ENCODE measurements at regions not wholly inside any gene's neighbourhood (a gene's known extent, or its start where the extent isn't known, plus 50 kb on each side); places are given as distances from the start of the nearest gene placed in this dataset.

DNA sequence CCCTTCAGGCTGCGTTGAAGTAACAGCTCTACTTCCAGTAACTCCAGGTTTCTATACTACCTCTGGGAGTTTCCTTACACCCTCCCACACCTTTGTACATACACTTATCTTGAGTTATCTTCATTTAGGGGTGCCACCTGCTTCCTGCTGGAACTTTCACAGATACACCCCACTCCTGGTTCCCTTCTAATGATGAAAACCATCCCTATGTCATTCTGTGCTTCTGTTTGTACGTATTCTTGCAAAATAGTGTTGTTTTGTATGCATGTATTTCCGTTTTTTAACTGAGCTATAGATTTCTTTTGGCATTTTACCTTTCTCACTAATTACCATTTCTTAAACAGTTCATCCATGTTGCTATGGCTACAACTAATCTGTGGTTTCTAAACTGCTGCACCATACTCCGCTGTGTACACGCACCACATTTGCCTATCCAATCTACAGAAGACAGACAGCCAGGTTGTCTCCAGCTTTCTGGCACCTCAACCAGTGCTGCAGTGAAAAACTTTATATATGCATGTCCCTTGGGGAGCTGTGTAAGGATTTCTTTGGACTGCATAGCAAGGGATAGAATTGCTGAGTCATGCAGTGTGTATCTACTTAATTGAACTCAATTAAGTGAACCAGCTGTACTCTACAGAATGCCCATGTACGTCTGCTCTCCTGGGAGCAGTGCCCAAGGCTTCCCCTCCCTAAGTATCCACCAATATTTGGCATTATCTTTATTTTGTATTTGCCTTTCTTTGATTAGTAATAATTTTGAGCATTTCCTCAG is 61.4 kb upstream of the ST8SIA2 start:
- H3F3A ChIP-seq (ENCODE audit: low read depth) = peaks cover 14% of the 10 kb centered on the region
- no peak overlapping the region for H3K4me2 ChIP-seq
- peaks cover 6% of the 10 kb centered on the region for H3K9me3 ChIP-seq (ENCODE audit: low read depth)
- no peaks in the 10 kb centered on the region for H3K36me3 ChIP-seq
- H3K9ac ChIP-seq = no peak overlapping the region
- peaks cover 13% of the 10 kb centered on the region for H3K4me1 ChIP-seq
- Mint-ChIP-seq H3K4me1 (peaks cover 7% of the 10 kb centered on the region), H3K4me3 (no peak overlapping the region), H3K9me3 (peaks cover 11% of the 10 kb centered on the region), H3K27ac (no peak overlapping the region), H3K27me3 (ENCODE audit: insufficient read depth, low read depth) (peaks cover 2% of the 10 kb centered on the region), H3K36me3 (no peaks in the 10 kb centered on the region)
- no peak overlapping the region for H3K27ac ChIP-seq
- H2AFZ ChIP-seq (replicated peaks) = no peak overlapping the region
- no peaks in the 10 kb centered on the region for H3K27me3 ChIP-seq
- no peak for DNase-seq (ENCODE audit: low spot score)
- no peaks in the 10 kb centered on the region for H3K79me2 ChIP-seq (ENCODE audit: low read depth)
- H3K4me3 ChIP-seq = no peak overlapping the region
- TF ChIP-seq, protein P1, sequence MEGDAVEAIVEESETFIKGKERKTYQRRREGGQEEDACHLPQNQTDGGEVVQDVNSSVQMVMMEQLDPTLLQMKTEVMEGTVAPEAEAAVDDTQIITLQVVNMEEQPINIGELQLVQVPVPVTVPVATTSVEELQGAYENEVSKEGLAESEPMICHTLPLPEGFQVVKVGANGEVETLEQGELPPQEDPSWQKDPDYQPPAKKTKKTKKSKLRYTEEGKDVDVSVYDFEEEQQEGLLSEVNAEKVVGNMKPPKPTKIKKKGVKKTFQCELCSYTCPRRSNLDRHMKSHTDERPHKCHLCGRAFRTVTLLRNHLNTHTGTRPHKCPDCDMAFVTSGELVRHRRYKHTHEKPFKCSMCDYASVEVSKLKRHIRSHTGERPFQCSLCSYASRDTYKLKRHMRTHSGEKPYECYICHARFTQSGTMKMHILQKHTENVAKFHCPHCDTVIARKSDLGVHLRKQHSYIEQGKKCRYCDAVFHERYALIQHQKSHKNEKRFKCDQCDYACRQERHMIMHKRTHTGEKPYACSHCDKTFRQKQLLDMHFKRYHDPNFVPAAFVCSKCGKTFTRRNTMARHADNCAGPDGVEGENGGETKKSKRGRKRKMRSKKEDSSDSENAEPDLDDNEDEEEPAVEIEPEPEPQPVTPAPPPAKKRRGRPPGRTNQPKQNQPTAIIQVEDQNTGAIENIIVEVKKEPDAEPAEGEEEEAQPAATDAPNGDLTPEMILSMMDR (IDR thresholded peaks at IDR 0.05) = no peak
- TF ChIP-seq EZH2 (IDR thresholded peaks at IDR 0.05) = no peak
- H4K20me1 ChIP-seq (ENCODE audit: low read depth) = no peaks in the 10 kb centered on the region

DNA sequence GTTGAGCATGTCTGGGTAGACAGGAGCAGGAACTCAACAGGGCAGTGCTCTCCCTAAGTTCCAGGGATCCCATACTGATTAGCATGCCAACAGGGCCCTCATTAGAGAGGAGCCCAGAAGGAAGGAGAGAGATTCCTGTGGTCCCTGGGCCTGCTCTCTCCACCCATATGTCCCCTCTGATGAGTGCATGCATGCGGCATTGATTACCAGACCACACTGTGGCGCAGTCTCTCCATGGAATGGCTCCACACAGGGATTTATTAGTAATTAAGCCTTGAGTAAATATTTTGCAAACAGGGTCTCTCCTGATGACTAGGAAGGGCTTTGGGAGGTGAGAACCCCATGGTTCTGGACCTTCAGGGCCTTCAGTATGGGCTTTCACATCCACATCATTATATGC is 60.0 kb upstream of the ST8SIA2 start:
- Mint-ChIP-seq H3K27me3 (ENCODE audit: insufficient read depth, low read depth) (peaks cover 2% of the 10 kb centered on the region), H3K4me3 (no peak overlapping the region), H3K27ac (no peak overlapping the region), H3K36me3 (no peaks in the 10 kb centered on the region), H3K4me1 (peaks cover 3% of the 10 kb centered on the region), H3K9me3 (peaks cover 11% of the 10 kb centered on the region)
- no peaks in the 10 kb centered on the region for H3K4me1 ChIP-seq
- H4K20me1 ChIP-seq (ENCODE audit: low read depth) = no peaks in the 10 kb centered on the region
- no peaks in the 10 kb centered on the region for H3K27me3 ChIP-seq
- peaks cover 6% of the 10 kb centered on the region for H3K9me3 ChIP-seq (ENCODE audit: low read depth)
- H3K4me2 ChIP-seq = no peak overlapping the region
- H3K79me2 ChIP-seq (ENCODE audit: low read depth) = no peaks in the 10 kb centered on the region
- no peaks in the 10 kb centered on the region for H3F3A ChIP-seq (ENCODE audit: low read depth)
- H3K9ac ChIP-seq = no peak overlapping the region
- H3K27ac ChIP-seq = no peak overlapping the region
- no peak overlapping the region for H2AFZ ChIP-seq (replicated peaks)
- no peak overlapping the region for H3K4me3 ChIP-seq
- H3K36me3 ChIP-seq = no peaks in the 10 kb centered on the region
- TF ChIP-seq, protein P1 (IDR thresholded peaks at IDR 0.05) = no peak
- TF ChIP-seq EZH2 (IDR thresholded peaks at IDR 0.05) = no peak
- DNase-seq (ENCODE audit: low spot score) = no peak

DNA sequence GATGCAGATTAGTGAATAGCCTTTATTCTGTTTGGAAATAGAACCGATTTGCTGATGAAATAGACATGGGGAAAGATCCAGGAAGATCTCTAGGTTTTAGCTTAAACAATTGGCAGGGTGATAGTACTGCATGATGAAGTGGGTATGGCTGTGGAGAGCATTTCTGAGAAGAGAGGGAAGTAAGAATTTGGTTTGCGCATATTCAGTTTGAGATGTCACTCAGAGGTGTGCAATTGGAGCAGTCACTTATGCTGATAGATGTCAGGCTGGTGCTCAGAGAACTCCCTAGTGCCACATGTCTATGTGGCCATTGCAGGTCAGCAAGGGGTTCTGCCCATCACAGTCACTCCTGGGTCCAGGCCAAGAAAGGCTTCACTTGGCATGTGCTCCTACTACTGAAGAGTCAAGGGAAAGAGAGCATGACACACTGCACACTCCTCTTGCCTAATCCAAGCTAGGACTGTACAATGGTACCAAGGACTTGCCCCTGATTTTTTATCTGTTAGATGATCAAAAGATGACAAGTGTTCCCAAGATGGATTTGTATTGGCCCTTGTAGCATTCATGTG is 57.2 kb upstream of the ST8SIA2 start:
- H3K4me1 ChIP-seq = no peaks in the 10 kb centered on the region
- no peaks in the 10 kb centered on the region for H3K36me3 ChIP-seq
- H3F3A ChIP-seq (ENCODE audit: low read depth) = no peaks in the 10 kb centered on the region
- H3K9me3 Mint-ChIP-seq = peaks cover 11% of the 10 kb centered on the region
- no peaks in the 10 kb centered on the region for H3K27me3 ChIP-seq
- no peaks in the 10 kb centered on the region for H3K79me2 ChIP-seq (ENCODE audit: low read depth)
- no peak overlapping the region for H3K4me2 ChIP-seq
- no peak for TF ChIP-seq EZH2phosphoT487 (IDR thresholded peaks at IDR 0.05)
- peaks cover 6% of the 10 kb centered on the region for H3K9me3 ChIP-seq (ENCODE audit: low read depth)
- H3K27ac ChIP-seq = no peak overlapping the region
- H3K4me3 Mint-ChIP-seq = no peak overlapping the region
- no peaks in the 10 kb centered on the region for H4K20me1 ChIP-seq (ENCODE audit: low read depth)
- H3K4me3 ChIP-seq = no peak overlapping the region
- no peak overlapping the region for H3K27ac Mint-ChIP-seq
- no peaks in the 10 kb centered on the region for H3K36me3 Mint-ChIP-seq
- no peak overlapping the region for H2AFZ ChIP-seq (replicated peaks)
- peaks cover 9% of the 10 kb centered on the region for H3K27me3 Mint-ChIP-seq (ENCODE audit: insufficient read depth, low read depth)
- peaks cover 9% of the 10 kb centered on the region for H3K4me1 Mint-ChIP-seq
- no peak for DNase-seq (ENCODE audit: low spot score)
- no peak overlapping the region for H3K9ac ChIP-seq

DNA sequence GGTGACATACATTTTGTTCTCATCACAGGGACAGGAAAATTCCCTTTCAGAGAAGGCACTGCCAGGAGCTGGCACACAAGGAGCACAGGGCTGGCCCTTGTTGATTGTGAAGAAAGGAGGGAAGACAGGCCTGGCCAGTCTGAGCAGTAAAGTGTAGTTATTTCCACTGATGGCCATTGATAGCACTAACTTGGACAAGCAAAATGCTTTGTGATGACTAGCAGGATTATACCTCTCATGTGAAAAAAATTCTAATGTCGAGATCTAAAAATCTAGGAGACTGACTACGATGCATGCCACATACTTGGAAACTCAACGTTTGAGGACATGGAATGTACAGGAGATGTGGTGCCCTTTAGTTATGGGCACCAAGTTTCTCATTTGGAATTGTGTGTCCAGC is 54.3 kb upstream of the ST8SIA2 start:
- Histone ChIP-seq H3K27me3 (no peaks in the 10 kb centered on the region), H3K79me2 (ENCODE audit: low read depth) (no peaks in the 10 kb centered on the region), H4K20me1 (ENCODE audit: low read depth) (no peaks in the 10 kb centered on the region), H3K27ac (no peak overlapping the region), H3K9me3 (ENCODE audit: low read depth) (no peaks in the 10 kb centered on the region), H3K4me3 (no peak overlapping the region), H3K4me1 (peaks cover 17% of the 10 kb centered on the region), H3K36me3 (no peaks in the 10 kb centered on the region), H3F3A (ENCODE audit: low read depth) (peaks cover 16% of the 10 kb centered on the region), H3K9ac (no peak overlapping the region), H3K4me2 (no peak overlapping the region), H2AFZ (replicated peaks) (no peak overlapping the region)
- Mint-ChIP-seq H3K27me3 (ENCODE audit: insufficient read depth, low read depth) (peaks cover 9% of the 10 kb centered on the region), H3K4me1 (peaks cover 21% of the 10 kb centered on the region), H3K9me3 (peaks cover 3% of the 10 kb centered on the region), H3K4me3 (no peak overlapping the region), H3K27ac (no peak overlapping the region), H3K36me3 (no peaks in the 10 kb centered on the region)
- TF ChIP-seq, protein P1 (IDR thresholded peaks at IDR 0.05) = no peak
- no peak for TF ChIP-seq EZH2 (IDR thresholded peaks at IDR 0.05)
- TF ChIP-seq EZH2phosphoT487 (IDR thresholded peaks at IDR 0.05) = no peak
- DNase-seq (ENCODE audit: low spot score) = no peak
